NCI-H1436 (cell line): ENCODE measurements at regions not wholly inside any gene's neighbourhood (a gene's known extent, or its start where the extent isn't known, plus 50 kb on each side); places are given as distances from the start of the nearest gene placed in this dataset.
"Not testable (repeated sequence)": the region's sequence is repeated elsewhere in the genome, so short reads cannot be mapped to it uniquely, and the experiment has no call there.

ENCODE experiments used
- DNase-seq: peaks from one replicate; lab custom pipeline; 2025; lab: John Stamatoyannopoulos, UW

DNA sequence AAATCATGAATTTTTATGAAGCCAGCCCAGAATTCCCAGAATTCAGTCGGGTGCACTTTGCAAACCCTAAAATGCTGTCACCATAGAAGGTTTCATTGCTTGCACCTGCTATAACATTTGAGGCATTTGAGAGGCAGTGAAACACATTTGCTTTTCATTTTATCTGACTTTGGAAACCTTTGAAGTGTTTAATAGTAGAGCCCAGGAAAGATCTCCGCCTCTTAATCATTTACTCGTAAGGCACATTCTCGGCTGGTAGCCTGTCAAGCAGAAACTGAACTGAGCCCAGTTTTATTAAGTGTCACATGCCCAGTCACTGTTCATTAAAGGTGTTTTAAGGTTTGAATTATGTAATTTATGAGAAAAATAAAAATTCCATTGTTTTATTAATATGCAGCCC is 247.6 kb downstream of the EMX2 start:
- no peak for DNase-seq

DNA sequence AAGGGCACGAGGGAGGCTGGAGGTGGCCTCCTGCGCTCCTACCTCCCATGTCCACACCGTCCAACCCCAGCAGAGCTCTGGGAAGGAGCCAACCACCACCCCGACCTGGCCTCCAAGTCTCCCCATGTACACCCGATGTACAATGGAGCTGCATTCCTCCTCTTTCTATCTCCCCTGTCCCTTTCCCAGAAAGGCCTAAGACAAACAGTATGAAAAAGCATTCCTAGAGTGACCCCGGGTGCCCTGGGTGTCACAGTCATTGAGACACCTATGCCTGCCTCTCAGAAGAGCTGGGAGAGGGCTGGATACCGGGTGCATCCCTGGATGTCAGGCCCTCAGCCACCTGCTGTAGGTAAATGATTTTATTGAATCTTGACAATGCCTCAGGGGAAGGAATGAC is 248.1 kb downstream of the EMX2 start:
- DNase-seq = no peak

DNA sequence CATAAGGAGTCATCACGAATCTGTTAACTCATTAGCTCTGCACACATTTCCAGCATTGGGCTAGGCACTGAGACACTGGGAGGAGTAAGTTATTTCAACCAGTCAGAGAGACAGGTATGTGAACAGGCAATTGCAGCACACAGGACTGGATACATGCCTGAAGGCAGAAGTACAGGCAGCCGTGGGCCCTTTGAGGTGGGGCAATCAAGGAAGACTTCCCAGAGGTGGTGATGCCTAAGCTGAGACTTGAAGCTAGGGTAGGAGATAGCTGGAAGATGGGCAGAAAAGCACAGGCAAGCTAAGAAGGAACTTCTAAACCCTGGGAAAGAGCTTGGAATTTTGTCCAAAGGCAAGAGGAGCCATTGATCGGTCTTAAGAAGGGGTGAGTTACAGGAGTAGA is 249.7 kb downstream of the EMX2 start:
- no peak for DNase-seq

DNA sequence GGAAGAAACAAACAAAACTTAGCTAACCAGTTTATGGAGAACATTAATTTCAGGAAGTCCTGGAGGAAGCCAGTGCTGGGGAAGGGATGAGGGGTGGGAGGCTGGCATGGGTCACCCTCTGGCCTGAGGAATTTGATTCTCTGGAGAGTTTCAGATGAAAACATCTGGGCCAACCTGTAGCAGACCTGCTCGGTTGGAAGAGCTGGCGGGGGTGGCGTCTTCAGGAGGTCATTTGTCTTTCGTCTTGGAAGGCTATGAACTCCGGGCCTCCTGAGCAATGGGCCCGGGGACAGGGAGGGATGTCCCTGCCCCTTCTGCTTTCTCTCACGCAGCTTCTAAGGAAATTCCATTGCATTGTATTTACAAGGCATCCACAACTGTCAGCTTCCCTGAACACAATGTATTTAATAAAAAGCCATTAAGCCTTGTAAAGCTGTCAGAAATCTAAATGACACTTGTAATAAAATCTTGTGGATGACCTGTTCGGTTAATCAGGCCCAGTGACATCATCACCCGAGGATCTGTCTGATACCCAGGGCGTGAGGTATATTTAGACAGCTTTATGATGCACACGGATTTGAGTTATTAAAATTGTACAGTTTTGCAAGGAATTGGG is 250.5 kb downstream of the RAB11FIP2 start:
- no peak for DNase-seq

DNA sequence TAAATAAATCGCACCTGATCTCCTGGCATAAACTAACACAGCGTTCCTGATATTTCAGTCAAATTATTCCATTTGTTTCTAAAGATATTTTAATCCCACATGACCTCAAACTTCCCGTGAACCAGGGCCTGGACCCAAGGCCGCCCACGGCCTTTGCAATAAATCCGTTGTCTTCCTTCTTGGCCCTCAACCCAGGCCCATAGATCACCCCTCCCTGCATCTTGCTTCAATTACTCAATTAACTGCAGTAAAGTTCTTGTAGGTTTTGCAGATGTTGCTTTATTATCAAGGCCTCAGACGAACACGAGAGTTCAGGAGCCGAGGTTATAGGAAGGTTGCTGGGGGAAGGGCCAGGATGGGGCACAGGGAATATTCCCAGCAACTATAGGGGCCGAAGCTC is 249.4 kb downstream of the RAB11FIP2 start:
- DNase-seq = no peak

DNA sequence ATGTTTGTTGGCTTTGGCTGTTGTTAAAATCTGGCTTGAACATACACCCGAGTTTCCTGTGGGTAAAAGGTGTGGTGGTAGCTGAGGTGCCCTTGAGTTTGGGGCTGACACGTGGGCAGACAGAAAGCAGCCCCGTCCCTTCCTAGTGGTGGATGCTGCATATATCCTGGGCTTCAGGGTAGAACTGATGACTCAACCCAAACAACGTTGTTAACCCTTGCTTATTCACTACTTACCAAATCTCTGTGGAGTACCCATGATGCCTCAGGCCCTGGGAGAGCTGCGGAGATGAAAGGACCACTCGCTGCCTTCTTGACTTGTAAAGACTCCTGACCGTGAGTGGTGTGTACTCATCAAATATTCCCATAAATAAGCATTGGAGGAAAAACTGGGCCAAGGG is 245.1 kb downstream of the RAB11FIP2 start:
- DNase-seq = no peak

DNA sequence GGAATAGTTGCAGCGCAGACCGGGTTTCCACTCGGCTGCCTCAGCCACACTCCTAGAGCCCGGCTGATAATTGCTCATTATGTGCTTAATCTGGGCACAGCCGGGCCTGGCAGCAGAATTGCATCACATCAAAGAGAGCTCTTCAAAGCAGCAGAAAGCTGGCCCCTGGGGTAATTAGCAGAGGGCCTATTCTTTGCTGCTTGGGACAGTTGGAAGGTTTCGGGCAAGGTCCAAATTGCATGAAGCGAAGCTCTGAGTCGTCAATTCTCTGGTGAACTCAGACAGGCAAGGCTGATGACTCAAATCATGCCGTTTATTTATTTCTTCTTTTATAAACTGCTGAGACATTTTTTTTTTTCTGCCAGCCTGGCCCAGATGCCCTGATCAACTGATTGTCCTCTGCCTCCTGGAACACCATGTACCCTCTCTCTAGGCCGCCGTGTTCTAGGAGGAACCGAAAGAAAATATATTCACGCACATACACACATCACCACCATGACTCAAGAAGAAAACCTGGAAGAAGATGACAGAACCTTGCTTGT is 242.2 kb downstream of the RAB11FIP2 start:
- peak; percentile 75 for DNase-seq

DNA sequence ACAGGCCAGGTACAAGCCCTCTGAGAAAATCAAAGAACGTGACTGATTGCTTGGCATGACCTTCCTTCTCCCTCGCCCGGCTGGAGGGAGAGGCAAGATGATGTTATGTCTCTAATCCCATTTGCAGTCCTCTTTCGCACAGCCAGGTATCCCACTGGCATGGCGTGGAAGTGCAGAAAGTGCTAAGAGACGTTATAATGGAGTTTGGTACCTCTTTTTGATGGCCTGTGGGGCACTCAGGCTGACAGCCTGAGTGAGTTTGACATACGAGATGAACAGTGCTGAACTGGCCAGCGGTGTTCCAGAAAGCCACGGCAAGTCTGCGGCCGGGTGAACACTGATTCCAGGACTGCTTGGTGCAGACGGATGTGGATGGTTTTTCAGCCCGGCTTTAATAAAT is 241.6 kb downstream of the RAB11FIP2 start:
- no peak for DNase-seq

DNA sequence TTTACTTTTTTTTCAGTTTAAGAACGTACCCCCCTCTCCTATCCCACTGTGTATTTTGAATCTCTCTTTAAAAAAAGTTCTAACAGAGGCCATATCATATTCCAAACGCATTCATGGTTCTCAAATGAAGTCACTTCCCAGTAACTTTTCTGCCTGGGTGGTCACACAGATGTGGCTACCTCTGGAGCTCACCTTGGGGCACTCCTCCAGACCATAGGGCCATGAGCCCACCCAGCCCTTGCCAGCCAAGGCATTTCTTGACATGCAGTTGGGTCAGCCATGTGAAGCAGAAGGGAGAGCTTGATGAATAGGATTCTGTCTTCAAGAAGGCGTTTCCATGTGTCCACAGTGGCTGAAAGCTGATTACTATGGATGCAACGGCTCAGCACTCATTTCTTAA is 239.3 kb downstream of the RAB11FIP2 start:
- DNase-seq = no peak

DNA sequence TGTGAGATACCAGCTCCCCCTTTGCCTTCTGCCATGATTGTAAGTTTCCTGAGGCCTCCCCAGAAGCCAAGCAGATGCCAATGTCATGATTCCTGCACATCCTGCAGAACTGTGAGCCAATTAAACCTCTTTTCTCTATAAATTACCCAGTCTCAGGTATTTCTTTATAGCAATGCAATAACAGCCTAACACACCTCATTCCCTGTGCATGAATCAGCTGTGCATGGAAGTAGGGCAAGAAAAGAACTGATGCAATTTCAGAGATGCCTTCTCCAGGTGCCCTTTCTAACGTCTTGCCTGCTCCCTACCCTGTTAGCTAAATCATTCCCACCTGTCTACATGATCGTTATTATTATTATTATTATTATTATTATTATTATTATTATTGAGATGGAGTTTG is 230.9 kb downstream of the RAB11FIP2 start:
- not testable (repeated sequence) for DNase-seq

DNA sequence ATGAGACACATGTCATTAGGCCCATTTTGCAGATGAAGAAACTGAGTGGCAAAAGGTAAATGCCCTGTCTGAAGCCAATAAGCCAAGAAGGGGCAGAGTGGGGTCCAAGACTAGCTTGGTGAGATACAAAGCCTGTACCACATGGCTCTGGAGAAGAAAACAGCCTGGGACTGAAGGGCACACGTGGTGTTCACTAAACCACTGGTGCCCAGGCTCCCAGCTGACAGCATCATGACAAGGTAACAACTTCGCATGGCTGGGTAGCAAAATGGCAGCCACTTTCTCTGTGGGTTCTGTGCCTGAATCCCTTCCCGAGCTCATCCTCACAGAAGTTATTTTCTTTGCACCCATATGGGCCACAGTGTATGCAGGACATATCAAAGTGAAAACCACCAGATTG is 229.6 kb downstream of the RAB11FIP2 start:
- no peak for DNase-seq

DNA sequence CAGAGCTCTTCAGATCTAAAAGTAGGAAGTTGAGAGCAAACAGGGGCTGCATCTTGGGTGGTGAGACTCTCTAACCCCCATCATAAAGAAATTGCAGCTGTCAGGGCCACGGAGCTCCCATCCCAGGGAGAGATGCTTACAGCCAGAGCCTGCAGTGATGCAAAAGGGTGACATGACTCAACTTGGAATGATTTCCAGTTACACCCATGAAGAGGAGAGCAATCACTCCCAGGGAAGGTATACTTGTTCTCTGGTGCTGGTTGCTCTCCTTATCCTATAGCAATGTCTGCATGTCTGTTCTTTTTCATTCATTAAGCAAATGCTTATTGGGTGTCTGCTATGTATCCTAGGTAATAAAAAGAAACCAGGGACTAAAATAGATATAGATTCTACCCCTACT is 228.0 kb downstream of the RAB11FIP2 start:
- no peak for DNase-seq

DNA sequence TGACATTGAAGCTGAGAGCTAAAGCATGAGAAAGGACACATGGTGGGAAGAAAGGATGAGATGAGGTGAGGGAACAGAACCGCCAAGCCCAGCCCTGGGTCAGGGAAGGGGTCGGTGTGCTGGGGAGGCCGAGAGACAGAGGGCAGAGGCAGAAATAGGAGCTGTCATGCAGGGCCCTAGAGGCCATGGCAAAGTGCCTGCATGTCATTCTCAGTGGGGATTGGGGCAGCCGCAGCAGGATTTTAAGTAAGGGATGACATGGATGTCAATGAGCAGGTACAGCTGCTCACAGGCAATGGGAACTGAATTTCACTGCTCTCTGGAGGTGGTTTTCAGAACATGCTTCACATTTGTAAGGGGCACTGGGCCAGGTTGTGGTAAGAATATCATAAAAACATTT is 227.4 kb downstream of the RAB11FIP2 start:
- peak; percentile 47 for DNase-seq

DNA sequence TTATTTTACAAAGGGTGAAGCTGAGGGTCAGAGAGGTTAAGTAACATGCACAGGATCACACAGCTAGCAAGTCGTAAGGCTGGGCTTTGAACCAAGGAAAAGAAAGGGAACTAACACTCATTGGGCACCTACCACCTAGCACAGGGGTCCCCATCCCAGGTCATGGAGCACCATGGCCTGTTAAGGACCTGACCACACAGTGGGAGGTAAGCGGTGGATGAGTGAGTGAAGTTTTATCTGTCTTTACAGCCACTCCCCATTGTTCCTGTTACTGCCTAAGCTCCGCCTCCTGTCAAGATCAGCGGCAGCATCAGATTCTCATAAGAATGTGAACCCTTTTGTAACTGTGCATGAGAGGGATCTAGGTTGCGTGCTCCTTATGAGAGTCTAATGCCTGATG is 222.8 kb downstream of the RAB11FIP2 start:
- no peak for DNase-seq

DNA sequence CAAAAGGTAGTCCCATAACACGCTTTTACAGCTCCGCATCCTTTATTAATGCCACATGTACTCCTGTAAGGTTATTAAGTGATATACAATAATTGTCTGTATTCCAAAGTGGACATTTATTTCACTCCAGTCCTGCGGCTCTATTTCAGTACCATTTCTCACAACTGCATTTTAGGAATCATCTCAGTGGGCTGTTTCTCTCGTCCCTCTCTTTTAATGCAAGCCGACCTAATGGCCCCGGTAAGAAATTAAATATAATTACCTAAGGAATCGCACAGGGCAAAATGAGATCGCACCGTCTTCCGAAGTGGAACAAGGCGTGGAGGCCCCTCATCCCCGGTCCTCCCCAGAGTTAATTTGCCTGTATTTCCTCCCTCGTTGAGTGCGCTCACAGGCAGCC is 216.5 kb downstream of the RAB11FIP2 start:
- DNase-seq = no peak

DNA sequence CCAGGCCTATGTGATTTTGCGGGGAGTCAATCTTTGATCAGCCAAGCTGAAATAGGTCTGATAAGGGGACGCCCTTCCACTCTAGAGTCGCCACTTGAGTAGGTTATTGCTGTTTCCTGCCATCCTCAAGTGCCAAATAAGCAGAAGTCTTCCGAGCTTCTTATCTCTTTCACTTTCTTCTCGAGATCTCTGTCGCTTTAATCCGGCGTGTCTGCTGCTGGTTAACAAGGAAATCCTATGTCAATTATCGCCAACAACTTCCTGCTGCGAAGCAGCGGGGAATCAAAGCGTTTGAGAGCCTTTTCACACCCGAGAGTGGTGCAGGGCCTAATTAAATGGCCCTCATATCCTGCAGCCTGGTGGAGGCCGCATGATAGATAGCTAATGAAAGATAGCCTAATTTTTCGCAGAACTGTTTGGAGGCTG is 215.9 kb downstream of the RAB11FIP2 start:
- DNase-seq = no peak

DNA sequence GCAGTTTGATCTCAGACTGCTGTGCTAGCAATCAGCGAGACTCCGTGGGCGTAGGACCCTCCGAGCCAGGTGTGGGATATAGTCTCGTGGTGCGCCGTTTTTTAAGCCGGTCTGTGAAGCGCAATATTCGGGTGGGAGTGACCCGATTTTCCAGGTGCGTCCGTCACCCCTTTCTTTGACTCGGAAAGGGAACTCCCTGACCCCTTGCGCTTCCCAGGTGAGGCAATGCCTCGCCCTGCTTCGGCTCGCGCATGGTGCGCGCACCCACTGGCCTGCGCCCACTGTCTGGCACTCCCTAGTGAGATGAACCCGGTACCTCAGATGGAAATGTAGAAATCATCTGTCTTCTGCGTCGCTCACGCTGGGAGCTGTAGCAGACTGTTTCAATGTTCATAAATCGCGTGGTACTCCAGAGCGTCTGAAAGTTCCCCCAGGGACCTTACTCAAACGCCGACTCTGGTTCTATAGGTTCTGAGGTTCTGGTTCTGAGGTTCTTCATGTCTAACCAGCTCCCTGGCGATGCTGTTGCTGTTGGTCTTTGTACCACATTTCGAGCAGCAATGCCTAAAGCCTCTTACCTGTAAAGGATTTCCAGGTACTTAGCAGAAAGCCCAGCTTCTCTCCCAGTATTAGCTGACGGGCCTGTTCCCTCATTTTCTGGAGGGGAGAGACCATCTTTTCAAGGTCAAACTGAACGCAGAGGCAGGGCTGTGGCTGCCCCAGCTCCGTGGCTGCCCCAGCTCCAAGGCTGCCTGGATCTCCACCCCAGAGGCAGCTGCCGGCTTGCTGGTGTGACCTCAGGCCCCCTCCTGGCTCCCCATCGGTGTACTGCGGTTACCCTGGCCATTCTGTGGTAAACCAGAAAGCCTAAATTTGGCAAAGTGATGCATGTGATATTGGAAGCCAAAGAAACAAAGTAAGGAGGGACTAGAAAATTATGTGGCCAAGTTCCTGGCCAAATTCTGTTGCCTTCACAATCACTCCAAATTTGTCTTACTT is 207.9 kb downstream of the RAB11FIP2 start:
- DNase-seq = not testable (repeated sequence)

DNA sequence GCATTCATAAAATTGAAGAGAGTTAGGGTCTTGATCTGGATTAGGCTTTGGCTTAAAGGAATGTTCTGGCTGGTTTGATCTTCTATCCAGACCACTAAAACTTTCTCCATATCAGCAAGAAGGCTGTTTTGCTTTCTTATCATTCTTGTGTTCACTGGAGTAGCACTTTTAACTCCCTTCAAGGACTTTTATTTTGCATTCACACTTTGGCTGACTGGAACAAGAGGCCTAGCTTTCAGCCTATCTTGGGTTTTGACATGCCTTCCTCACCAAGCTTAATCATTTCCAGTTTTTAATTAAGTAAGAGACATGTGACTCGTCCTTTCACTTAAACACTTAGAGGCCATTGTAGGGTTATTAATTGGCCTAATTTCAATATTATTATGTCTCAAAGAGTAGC is 190.3 kb downstream of the RAB11FIP2 start:
- DNase-seq = not testable (repeated sequence)

DNA sequence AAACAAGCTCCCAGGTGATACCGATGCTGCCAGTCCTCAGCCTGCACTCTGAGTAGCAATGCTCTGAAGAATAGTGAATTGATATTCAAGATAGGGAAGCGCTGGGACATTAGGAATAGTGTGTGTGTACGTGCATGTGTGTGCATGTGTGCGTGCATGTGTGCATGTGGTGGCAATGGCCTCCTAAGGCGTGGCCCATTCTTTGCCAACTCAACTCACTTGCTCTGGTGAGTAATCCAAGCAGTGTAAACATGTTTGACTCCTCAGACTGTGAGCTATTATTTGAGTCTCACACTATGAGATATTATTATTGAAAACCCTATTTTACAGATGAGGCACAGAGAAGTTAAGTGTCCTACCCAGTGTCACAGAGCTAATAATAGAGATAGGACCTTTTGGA is 186.6 kb downstream of the RAB11FIP2 start:
- no peak for DNase-seq

DNA sequence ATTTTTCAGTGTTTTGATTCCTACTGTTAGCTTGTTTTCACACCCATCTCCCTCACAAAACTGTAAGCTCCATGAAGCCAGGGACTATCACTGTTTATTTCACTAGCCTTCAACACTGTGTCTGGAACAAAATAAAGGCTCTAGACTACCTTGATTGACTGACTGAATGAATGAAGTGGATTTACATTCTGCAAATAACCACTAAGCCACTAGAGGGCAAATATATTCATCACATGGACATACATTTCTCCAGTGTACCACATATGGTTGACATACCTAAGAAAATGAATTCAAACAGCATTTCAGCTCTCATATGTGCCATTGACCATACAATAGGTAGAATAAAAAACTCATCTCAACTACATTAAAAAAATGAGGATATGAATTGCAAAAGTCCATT is 185.9 kb downstream of the RAB11FIP2 start:
- no peak for DNase-seq

DNA sequence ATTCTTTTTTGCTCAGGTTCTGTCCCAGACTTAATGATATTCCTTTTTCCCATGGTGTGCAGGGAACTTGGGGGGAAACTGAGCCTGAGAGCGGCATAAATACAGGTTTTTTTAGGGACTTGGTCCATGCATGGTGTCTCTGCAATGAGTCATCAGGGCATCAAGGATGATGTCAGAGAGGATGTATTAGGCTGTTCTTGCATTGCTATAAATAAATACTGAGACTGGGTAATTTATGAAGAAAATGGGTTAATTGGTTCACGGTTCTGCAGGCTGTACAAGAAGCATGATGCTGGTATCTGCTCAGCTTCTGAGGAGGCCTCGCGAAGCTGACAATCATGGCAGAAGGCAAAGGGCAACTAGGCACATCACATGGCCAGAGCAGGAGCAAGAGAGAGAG is 185.4 kb downstream of the RAB11FIP2 start:
- no peak for DNase-seq

DNA sequence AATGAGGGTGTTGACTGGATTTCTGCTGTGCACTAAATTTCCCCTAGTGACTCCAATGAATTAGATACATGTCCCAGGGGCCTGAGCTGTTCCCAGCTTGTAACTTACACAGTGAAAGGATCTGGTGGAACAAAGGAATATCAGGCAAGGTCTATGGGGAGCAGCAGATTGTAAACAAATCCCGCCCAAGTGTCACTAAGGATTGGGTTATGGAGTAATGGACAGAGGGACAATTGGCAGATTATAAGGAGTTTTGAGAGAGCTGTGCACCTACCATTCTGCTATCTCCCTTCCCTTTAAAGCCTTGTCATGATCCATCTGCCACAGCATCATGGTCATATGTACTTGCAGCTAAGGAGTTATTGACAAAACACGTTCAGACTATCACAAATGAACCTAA is 183.0 kb downstream of the RAB11FIP2 start:
- no peak for DNase-seq

DNA sequence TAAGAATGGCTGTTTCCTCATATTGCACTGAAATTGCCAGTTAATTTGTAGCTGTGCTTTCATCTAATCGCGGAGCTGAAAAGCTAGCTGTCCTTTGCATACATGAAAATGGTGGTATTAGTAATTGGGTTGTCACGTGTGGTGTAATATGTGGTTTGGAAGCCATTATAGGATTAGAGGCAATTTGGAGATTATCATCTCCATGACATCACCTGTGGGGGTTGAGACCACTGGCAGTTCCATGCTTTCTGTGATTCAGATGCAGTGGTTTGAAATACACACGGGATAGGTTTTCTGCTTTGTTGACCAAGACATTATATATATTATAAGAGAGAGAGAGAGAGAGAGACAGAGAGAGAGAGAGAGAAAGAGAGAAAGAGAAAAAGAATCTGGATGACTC is 180.8 kb downstream of the RAB11FIP2 start:
- DNase-seq = peak; percentile 56
